GM18519 (cell line): ENCODE measurements at regions not wholly inside any gene's neighbourhood (a gene's known extent, or its start where the extent isn't known, plus 50 kb on each side); places are given as distances from the start of the nearest gene placed in this dataset.
"Not testable (repeated sequence)": the region's sequence is repeated elsewhere in the genome, so short reads cannot be mapped to it uniquely, and the experiment has no call there.

Experiments used
- ATAC-seq: cut with Tn5 transposase; IDR thresholded peaks from one replicate; pipeline ENCODE4 v1.9.1; 2021; ENCODE audit warnings: mild to moderate bottlenecking, moderate library complexity; ENCODE audit not compliant: unreplicated experiment, low FRiP score

- no peak for ATAC-seq
Observed at GRCh38 chr14:97066068-97066899, 269.1 kb downstream of the VRK1 start.

DNA sequence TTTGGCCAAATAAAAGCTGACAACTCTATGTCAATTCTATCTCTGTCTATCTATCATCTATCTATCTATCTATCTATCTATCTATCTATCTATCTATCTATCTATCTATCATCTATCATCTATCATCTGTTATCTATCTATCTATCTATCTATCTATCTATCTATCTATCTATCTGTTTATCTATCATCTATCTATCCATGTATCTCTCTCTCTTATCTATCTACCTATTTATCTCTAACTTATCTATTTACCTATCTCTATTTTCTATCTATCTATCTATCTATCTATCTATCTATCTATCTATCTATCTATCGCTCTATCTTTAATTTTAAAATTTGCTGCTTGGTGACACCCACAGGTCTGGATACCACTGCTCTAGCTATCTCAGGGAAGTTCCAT lies 271.1 kb downstream of the VRK1 start:
- not testable (repeated sequence) for ATAC-seq

DNA sequence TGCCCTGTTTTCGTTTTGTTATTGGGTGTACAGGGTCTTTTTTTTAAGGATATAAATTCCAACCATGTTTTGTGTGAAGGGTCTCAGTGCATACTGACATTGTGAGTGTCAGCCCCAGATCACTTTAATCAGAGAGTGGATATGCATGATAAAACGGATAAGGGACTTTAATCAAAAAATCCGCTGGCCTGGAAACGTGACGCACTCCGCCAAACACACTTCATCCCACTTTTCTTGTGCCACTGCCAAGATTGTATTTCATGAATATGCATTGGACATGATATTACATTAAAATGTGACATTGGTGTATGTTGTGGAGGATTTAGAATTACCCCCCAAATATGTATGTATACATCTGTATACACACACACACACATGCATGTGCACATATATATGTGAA lies 273.1 kb downstream of the VRK1 start:
- no peak for ATAC-seq

GRCh38 chr14:97071177-97071576 lies 274.0 kb downstream of the VRK1 start:
- no peak for ATAC-seq

GRCh38 chr14:97073622-97074021 lies 276.4 kb downstream of the VRK1 start:
- ATAC-seq = no peak

- ATAC-seq = no peak
Observed at GRCh38 chr14:97074456-97074855, 277.3 kb downstream of the VRK1 start.

DNA sequence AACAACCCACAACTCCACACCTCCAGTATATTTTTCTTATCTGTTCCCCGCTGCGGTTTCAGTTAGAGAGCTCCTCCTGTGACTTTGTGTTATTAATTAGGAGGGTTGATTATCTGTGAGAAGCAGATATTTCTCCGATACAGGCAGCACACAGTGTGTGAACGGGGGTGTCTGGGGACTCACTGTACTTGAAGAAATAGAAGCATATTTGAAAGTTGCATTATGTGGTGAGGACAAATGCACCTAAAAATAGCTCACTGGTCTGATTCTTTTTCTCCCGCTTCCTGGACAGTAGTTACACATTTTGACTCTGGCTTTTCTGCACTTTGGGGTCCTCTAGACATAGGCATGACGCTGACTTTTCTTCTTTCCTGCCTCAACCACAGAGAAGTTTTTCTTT lies 277.7 kb downstream of the VRK1 start:
- no peak for ATAC-seq

- ATAC-seq = peak; percentile 64
Observed at GRCh38 chr14:97077253-97077653, 280.1 kb downstream of the VRK1 start.

DNA sequence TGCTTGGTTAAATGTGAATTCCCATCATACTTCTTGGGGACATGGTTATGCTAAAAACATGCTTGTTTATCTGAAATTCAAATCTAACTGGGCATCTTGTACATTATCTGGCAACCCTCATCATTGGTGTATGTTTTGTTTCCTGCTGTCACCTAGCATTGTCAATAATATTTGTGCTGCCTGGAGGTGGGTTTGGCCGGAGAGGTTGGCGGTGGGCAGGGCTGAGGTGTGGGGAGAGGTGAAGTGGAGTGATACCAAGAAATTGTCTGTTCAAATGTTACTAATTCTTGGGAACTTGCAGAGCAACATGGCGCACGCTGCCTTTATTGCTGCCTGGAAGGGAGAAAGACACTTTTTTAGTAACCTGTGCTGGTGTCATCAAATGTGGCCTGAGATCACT lies 280.5 kb downstream of the VRK1 start:
- ATAC-seq = peak; percentile 8

DNA sequence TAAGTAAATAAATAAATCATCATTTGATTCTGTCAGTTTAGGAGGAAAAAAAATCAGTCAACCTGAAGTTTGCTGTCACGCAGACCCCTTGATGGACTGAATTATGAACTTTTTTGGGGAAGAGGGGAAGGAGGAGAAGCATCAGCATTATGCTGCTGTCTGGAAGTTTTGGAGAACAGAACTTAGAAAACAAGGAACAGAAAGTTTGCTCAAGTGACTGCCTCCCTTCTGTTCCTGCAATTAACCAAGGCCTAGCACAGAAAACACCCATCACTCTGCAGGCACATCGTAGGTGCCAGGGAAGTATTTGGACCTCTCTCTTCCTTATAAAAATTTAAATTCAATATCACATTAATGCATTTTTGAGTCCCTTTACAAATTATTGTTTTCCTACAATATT lies 283.8 kb downstream of the VRK1 start:
- no peak for ATAC-seq

GRCh38 chr14:97095269-97095668 lies 298.1 kb downstream of the VRK1 start:
- ATAC-seq = no peak

- ATAC-seq = no peak
Observed at GRCh38 chr14:97097296-97097695, 300.1 kb downstream of the VRK1 start.

DNA sequence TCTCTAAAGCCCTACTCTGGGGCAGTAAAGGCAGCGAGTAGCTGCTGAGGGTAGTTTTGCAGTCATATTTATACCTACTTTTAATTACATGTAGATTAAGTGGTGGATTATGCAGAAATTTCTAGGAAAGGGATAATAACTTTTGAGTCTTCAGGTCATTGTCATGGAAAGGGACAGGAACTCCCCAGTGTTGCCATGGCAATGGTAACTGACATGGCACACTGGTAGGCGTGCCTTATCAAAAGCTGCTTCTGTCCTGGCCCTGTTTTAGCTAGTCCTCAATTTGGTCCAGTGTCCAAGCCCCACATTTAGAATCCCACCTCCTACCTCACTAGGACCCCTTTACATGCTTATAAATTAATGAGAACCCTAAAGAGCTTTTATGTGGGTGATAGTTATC lies 303.1 kb downstream of the VRK1 start:
- no peak for ATAC-seq

DNA sequence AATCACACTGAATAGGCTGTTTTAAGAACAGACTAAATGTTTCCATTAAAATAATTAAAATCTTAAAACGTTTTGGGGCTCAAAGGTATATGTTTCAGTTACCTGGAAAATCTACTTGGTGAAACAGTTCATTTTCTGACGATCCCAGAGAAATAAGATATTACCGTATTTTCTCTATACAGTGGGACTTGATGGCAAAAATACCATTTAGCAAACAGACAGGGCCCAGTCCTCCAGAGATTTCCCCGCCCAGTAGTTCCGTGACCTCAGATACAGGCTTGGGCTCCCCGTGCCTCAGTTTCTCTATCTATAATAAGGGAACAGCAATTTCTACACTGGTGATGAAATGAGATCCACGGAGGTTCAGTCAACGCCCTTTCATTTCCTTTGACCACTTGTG lies 304.4 kb downstream of the VRK1 start:
- ATAC-seq = no peak

DNA sequence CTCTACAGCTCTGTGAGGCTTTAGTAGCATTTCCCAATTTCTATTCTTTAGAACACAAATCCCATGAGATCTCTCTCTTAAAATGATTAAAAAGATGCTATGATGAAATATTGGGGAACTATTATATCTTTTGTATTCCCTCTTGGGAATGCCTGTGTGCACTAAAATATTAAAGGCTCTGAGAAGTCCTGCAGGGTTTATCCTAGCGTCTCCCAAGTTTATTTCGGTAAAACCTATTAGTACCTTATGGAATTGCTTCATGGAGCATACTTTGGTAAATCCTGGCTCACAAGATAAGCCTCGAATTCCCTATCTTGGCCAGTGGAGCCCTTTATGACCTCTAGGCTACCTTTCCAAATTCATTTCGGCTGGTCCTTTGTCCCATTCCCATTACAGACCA lies 306.8 kb downstream of the VRK1 start:
- no peak for ATAC-seq

GRCh38 chr14:97106166-97106565 lies 309.0 kb downstream of the VRK1 start:
- peak; percentile 51 for ATAC-seq

DNA sequence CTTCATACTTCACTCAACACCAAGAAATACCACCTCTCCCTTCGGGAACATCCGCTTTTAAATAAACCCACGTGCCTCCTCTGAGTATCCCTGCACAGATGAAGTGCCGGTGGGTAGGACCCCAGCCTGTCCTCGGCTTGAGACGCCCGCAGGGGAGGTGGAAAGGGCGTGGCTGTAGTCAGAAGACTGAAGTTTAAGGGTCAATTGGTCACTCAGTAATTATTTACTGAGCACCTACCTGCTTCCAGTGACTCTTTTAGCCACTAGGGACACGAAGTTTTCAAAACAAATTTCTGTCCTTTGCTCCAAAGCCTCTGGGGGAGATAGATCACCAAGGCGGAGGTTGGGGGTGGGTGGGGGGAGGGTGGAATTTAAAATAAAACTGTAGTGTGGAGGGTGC lies 309.4 kb downstream of the VRK1 start:
- ATAC-seq = peak; percentile 14

- ATAC-seq = no peak
Observed at GRCh38 chr14:97107080-97107479, 309.9 kb downstream of the VRK1 start.

DNA sequence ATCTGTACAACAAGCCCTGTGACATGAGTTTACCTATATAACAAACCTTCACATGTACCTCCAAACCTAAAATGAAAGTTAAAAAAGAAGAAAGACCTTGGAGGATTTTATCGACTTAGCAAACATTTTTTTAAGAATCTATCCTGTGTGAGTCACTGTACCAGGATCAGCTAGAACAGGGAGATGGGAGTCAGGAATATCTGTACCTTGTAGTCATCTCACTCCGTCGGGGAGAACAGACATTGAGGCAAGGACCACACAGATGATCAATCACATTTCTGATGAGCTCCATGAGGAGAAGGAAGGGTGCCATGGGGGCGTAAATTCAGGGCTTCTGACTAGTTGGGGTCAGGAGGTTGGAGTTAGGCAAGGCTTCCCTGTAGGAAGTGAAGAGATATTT lies 310.6 kb downstream of the VRK1 start:
- no peak for ATAC-seq

- ATAC-seq = no peak
Observed at GRCh38 chr14:97109234-97109633, 312.1 kb downstream of the VRK1 start.

DNA sequence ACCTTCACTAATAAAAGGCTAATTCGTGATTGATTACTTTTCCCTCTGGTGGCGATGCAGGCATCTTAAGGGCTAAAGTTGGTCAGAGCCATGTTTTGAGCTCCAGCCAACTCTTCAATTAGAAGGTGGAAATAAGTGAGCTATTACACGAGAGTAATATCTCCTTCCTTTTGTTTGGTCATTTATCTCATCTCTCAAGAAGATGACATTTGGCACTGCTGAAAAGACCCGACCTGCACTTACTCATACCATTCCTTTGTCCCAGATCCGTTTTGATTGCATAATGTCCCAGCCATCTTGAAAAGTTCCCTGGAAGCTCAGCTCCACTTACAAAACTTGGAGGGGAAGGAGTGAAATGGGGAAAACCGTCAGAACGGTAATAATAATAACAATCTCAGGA lies 316.2 kb downstream of the VRK1 start:
- no peak for ATAC-seq

- ATAC-seq = no peak
Observed at GRCh38 chr14:97116546-97116945, 319.4 kb downstream of the VRK1 start.

GRCh38 chr14:97117693-97118092 lies 320.5 kb downstream of the VRK1 start:
- no peak for ATAC-seq
